ENCODE measurements at regions not wholly inside any gene's neighbourhood (a gene's known extent, or its start where the extent isn't known, plus 50 kb on each side); places are given as distances from the start of the nearest gene placed in this dataset.
A peak's percentile ranks its signal among the peaks of the same experiment; 100 is the strongest.

DNA sequence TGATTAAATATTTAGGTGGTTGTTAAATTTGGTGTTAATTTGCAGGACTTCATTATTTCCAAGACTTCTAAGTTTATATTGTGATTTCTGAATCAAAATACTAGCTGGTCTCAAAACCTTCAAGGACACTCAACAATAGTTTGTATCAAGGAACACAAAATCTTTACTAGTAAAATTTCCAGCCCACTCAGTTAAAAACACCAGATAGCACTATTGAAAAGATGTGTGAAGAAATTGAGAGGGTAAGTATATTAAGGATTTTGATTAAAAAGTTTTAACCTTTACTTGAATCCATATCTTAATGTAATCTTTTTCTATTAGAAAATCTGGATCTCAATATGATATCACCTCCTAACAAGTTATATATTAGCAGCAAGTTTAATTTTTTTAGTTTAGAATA lies 89.3 kb upstream of the UGT8 start:
- DNase-seq (ENCODE audit: low spot score) (no peak), FAIRE-seq (no peak)

- peak; percentile 38 for FAIRE-seq
- DNase-seq (ENCODE audit: low spot score) = peak; percentile 11
These were observed 85.9 kb upstream of the UGT8 start for GRCh38 chr4:114512595-114513295.

GRCh38 chr4:114519368-114519767 lies 79.2 kb upstream of the UGT8 start:
- DNase-seq (ENCODE audit: low spot score) = no peak
- no peak for FAIRE-seq

DNA sequence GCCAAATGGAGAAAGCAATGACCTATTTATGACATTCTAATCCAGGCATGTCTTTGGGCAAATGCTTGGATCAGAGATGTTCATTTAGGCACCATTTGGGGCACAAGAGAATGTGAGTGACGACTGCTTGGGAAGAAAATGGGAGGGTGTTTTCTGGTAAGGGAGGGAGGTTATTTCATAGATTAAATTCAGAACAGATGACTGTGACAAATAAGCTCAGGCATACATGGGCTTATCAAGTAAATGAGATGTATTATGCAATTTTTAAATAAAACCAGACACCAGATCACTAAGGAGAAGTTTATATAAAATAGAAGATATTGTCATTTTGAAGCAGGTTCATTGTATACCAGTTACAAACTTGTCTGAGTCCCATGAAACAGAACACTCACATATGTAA lies 71.4 kb upstream of the UGT8 start:
- DNase-seq (ENCODE audit: low spot score) = no peak
- FAIRE-seq = no peak

DNA sequence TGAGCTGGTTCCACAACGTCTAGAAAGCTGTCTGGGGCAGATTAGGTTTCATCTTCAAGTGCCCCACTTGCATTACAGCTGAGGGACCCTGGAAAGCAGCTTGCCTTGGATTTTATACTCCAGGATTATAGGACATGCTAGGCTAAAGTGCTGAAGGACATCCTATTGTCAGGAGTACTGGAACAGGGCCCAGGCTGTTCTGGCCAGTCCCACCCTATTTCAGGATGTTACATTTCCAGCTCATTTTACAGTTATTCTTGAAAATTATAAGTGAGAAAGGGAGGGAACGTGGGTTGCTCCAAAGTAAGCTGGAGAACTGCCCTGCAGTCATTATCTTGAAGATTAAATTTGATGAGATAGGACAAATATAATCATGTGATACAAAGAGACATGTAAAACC lies 71.0 kb upstream of the UGT8 start:
- FAIRE-seq (no peak), DNase-seq (ENCODE audit: low spot score) (no peak)

DNA sequence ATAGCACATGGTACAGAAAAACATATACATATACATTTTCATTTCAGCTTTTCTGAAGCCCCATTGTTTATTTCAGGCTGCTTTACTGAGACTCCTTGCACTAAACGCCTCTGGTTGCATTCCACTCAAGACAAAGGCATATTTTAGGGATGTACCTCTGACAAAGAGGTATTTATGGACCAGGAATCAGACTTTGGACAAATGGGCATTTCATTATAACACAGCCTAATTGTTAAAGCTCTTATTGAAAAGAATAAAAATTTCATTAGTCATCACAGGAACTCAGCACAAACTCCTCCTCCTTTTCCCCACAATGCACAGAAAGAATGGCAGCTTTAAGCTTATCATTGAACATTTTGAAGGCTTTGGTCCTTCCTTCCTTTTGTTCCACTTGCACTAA lies 62.9 kb upstream of the UGT8 start:
- FAIRE-seq (no peak), DNase-seq (ENCODE audit: low spot score) (no peak)

DNA sequence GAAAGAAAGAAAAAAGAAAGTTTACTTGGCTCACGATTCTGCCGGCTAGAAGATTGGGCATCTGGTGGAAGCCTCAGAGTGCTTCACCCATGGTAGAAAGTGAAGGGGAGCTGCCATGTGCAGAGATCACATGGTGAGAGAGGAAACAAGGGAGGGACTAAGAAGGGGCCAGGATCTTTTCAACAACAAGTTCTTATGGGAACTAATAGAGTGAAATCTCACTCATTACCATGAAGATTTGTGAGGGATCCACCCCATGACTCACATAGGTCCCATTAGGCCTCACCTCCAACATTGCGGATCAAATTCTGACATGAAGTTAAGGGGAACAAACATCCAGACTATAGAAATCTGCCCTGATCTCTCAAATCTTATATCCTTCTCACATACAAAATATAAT lies 61.3 kb upstream of the UGT8 start:
- no peak for FAIRE-seq
- DNase-seq (ENCODE audit: low spot score) = no peak

DNA sequence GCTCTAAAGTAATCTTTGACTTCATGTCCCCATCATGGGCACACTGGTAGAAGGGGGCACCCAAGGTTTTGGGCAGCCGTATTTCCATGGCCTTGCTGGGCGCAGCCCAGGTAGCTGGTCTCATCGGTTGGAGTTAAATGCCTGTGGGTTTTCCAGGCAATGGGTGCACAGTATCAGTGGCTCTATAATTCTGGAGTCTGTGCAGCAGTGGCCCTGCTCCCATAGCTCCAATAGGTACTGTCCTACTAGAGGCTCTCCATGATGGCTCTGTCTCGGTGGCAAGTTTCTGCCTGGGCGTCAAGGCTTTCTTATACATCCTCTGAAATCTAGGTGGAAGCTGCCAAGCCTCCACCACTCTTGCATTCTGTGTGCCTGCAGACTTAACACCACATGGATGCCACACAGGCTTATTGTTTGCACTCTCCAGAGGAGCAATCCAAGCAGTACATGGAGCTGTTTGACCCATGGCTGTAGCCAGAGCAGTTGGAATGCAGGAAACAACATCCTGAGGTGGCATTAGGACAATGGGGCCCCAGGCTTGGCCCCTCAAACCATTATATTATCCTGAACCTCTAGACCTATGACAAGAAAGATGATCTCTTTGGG lies 60.5 kb upstream of the UGT8 start:
- FAIRE-seq (no peak), DNase-seq (ENCODE audit: low spot score) (no peak)

DNA sequence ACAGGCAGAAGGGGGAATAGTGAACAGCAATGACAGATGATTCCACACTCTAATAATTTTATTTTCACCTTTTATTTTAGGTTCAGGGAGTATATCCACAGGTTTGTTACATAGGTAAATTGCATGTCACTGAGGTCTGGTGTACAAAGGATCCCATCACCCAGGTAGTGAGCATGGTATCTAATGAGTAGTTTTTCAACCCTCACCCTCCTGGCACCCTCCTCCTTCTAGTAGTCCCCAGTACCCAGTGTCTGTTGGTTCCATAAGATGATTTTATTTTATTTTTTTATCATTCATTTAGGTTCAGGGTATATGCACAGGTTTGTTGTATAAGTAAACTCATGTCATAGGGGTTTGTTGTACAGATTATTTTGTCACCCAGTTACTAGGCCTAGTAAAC lies 58.6 kb upstream of the UGT8 start:
- FAIRE-seq (no peak), DNase-seq (ENCODE audit: low spot score) (no peak)

DNA sequence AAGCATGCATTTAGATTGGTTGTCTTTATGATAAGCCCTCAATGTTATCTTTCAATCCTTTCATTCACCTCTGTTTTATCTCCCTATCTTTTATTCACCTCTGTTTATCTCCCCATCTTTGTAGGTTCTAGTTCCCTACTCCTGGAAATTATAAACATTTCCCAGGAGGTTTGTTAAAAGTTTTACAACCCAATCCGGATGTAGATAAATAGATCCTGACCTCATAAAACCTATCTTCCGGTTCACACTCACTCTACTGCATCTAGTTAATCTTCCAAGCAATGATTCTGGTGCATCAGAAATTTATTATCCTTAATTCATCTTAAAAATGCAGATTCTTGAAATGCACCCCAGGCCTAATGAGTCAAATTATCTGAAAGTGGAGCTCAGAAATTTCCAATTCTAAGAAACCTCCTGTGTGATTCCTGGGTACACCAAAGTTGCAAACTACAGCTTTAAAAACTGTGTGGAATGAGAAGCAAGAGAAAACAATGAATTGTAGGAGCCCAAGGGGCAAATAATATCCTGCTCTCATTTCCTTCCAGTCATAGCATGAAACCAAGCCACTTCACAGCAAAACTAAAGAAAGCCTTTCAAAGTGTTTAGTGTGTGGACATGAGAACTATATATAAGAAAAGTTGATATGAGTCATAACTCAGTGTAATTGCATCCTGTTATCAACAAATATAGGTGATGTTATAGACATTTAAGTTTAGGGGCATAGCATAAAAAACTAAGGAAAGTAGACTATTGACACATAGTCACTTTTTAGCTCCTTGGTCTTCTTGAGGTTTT lies 51.1 kb upstream of the UGT8 start:
- no peak for DNase-seq (ENCODE audit: low spot score)
- FAIRE-seq = no peak

Data from RCC 7860 (cell line).